ENCODE measurements at regions not wholly inside any gene's neighbourhood (a gene's known extent, or its start where the extent isn't known, plus 50 kb on each side); places are given as distances from the start of the nearest gene placed in this dataset.

GRCh38 chr2:23221236-23221635 is 163.7 kb upstream of the KLHL29 start:
- no peaks in the 10 kb centered on the region for H3K36me3 ChIP-seq (ENCODE audit: control insufficient read depth, insufficient read depth, low read length)
- no peak overlapping the region for H3K4me3 ChIP-seq (ENCODE audit: low read depth, low read length)
- DNase-seq (ENCODE audit: low read depth): no peak
- peaks cover 2% of the 10 kb centered on the region for H3K27me3 ChIP-seq (ENCODE audit: control insufficient read depth, insufficient read depth, low read length)
- TF ChIP-seq, protein P1, sequence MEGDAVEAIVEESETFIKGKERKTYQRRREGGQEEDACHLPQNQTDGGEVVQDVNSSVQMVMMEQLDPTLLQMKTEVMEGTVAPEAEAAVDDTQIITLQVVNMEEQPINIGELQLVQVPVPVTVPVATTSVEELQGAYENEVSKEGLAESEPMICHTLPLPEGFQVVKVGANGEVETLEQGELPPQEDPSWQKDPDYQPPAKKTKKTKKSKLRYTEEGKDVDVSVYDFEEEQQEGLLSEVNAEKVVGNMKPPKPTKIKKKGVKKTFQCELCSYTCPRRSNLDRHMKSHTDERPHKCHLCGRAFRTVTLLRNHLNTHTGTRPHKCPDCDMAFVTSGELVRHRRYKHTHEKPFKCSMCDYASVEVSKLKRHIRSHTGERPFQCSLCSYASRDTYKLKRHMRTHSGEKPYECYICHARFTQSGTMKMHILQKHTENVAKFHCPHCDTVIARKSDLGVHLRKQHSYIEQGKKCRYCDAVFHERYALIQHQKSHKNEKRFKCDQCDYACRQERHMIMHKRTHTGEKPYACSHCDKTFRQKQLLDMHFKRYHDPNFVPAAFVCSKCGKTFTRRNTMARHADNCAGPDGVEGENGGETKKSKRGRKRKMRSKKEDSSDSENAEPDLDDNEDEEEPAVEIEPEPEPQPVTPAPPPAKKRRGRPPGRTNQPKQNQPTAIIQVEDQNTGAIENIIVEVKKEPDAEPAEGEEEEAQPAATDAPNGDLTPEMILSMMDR (IDR thresholded peaks at IDR 0.05; ENCODE audit: insufficient read depth, low read length, poor library complexity, severe bottlenecking): no peak

- TF ChIP-seq, protein P1 (IDR thresholded peaks at IDR 0.05; ENCODE audit: insufficient read depth, low read length, poor library complexity, severe bottlenecking): no peak
- Histone ChIP-seq H3K27me3 (ENCODE audit: control insufficient read depth, insufficient read depth, low read length) (peaks cover 2% of the 10 kb centered on the region), H3K36me3 (ENCODE audit: control insufficient read depth, insufficient read depth, low read length) (no peaks in the 10 kb centered on the region), H3K4me3 (ENCODE audit: low read depth, low read length) (no peak overlapping the region)
- DNase-seq (ENCODE audit: low read depth): no peak
Observed at GRCh38 chr2:23221901-23222300, 163.1 kb upstream of the KLHL29 start.

DNA sequence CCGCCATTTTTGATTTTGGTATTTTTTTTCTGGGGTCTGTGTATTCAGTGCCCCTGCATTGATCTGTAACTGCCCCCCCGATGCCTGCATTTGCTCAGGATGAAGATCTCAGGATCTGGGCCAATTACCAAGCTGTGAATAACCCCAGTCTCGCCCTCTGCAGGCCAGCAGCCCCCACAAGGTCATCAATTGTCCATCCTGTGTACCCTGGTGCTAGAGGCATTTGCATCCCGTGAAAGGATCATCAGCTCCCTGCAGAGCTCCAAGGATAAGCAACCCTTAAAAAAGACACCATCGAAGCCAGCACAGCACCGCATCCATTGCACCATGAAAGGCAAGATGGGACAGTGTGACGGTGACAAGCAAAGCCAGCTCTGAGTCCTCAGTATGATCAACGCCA is 154.1 kb upstream of the KLHL29 start:
- TF ChIP-seq, protein P1 (IDR thresholded peaks at IDR 0.05; ENCODE audit: insufficient read depth, low read length, poor library complexity, severe bottlenecking): no peak
- DNase-seq (ENCODE audit: low read depth): no peak
- H3K27me3 ChIP-seq (ENCODE audit: control insufficient read depth, insufficient read depth, low read length): no peaks in the 10 kb centered on the region
- no peak overlapping the region for H3K4me3 ChIP-seq (ENCODE audit: low read depth, low read length)
- no peaks in the 10 kb centered on the region for H3K36me3 ChIP-seq (ENCODE audit: control insufficient read depth, insufficient read depth, low read length)

DNA sequence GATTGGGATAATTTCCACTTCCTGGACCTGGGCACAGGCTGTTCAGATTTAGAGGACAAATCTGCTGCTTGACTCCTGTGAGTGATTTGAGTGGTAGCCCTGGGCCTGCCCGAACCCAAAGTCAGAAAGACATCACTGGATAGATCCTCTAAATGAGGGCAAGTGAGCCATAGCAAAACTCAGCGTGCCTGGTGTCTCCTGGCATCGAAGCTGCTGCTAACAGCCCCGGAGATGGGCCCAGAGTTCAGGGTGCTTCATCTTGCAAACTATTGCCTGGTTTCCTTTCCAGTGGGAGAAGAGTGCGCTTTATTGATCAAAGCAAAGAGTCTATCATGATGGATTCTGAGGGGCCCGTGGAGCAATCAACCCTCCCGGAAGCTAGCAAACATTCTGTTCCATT is 153.1 kb upstream of the KLHL29 start:
- TF ChIP-seq, protein P1 (IDR thresholded peaks at IDR 0.05; ENCODE audit: insufficient read depth, low read length, poor library complexity, severe bottlenecking): no peak
- Histone ChIP-seq H3K27me3 (ENCODE audit: control insufficient read depth, insufficient read depth, low read length) (no peaks in the 10 kb centered on the region), H3K4me3 (ENCODE audit: low read depth, low read length) (no peak overlapping the region), H3K36me3 (ENCODE audit: control insufficient read depth, insufficient read depth, low read length) (no peaks in the 10 kb centered on the region)
- no peak for DNase-seq (ENCODE audit: low read depth)

- TF ChIP-seq, protein P1 (IDR thresholded peaks at IDR 0.05; ENCODE audit: insufficient read depth, low read length, poor library complexity, severe bottlenecking): no peak
- Histone ChIP-seq H3K27me3 (ENCODE audit: control insufficient read depth, insufficient read depth, low read length) (no peaks in the 10 kb centered on the region), H3K4me3 (ENCODE audit: low read depth, low read length) (no peak overlapping the region), H3K36me3 (ENCODE audit: control insufficient read depth, insufficient read depth, low read length) (no peaks in the 10 kb centered on the region)
- no peak for DNase-seq (ENCODE audit: low read depth)
Observed at GRCh38 chr2:23235292-23235691, 149.7 kb upstream of the KLHL29 start.

- Histone ChIP-seq H3K36me3 (ENCODE audit: control insufficient read depth, insufficient read depth, low read length) (no peaks in the 10 kb centered on the region), H3K27me3 (ENCODE audit: control insufficient read depth, insufficient read depth, low read length) (no peaks in the 10 kb centered on the region), H3K4me3 (ENCODE audit: low read depth, low read length) (no peak overlapping the region)
- DNase-seq (ENCODE audit: low read depth): no peak
- TF ChIP-seq, protein P1 (IDR thresholded peaks at IDR 0.05; ENCODE audit: insufficient read depth, low read length, poor library complexity, severe bottlenecking): no peak
Observed at GRCh38 chr2:23235736-23236135, 149.2 kb upstream of the KLHL29 start.

Measured in kidney epithelial cell (primary cell).